ENCODE measurements at regions not wholly inside any gene's neighbourhood (a gene's known extent, or its start where the extent isn't known, plus 50 kb on each side); places are given as distances from the start of the nearest gene placed in this dataset.
"Not testable (repeated sequence)": the region's sequence is repeated elsewhere in the genome, so short reads cannot be mapped to it uniquely, and the experiment has no call there.

DNA sequence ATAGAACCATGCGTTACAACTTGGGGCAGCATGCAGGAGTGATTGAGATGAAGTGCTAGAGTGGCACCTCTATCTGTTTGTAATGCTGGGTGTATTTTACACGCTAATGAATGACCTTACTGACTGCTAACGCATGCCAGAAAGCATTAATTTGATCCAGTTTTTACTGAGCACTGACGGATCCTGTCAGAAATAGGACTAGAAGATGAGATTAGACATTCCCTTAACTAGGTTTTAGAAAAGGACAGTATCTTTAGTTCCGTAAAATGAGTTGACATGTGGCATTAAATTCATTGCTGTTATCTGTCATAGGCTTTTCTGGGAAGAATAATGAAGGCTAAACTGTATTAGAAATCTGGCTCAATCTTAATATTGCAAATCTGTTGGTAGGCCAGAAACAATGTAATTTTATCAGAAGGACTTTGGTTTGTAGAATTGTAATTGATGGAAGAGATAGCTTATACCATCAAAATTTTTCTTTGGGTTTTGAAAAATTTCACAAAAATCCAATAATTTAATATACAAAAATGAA lies 140.4 kb upstream of the WDFY3 start:
- DNase-seq = no peak

DNA sequence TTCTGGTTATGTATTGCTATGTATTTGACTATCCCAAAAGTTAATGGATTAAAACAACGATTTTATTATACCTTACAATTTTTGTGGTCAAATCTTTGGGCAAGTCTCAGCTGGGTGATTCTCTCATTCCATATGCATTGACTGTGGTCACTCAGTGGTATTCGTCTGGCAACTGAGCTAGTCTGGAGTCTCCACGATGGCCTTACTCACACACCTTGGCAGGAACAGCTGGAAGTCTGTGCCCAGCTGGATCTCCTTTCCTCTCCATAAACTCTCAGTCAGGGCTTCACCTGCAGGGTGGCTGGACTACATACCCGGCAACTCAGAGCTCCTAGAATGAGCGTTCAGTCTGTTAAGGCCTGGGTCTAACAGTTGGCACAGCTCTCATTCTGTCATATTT lies 141.1 kb upstream of the WDFY3 start:
- no peak for DNase-seq

DNA sequence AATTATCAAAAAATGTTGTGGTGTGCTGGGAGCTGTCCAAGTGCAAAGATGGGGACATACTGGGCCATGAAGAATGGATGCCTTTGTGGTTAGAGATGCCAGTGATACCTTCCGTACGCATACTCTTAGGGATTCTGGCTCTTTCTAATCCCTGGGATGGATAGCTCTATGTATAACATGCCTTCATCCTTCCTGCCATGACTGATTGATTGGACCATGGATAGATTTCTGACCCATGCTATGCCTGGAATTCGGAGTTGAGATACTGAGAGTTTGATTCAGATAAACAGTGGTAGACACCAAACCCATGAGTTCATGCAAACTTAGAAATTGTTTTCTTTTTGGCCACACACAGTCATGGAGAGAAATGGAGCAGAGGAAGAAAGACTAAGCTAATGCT lies 147.2 kb upstream of the WDFY3 start:
- DNase-seq = no peak

DNA sequence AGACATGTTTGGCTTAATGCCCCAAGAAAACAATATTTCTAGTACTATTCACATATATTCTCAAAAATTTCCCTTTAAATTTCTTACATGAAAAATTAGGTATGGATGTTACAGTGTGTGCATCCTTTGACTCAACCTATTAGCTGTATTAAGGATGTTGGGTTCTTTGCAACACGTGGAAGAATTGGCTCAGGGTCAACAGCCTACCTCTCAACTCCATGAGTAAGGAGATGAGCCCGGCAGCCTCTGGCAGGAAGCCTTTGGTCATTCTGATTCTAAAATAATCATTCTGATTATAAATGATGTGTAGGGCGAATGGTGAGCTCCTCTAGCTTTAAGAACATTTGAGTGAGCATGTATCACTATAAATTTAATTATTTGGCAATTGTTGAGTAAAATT lies 148.0 kb upstream of the WDFY3 start:
- DNase-seq = no peak

DNA sequence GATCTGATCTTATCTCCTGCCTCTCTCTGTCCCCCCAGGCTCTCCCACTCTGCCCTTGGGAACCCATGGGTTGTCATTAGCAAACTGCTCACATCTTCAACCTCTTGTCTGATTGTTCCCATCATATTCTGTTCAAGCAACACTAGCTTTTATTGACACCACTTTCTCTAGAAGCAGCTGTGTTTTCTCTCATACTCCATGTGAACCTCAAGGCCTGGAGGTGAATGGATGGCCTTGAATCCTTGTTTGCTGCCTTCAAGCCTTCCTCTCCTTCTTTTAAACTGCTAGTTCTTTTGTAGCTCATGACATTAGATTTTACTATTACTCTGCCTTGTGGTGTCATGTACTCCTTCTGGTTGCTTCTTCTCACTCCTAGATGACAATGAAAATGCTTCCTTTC lies 149.5 kb upstream of the WDFY3 start:
- no peak for DNase-seq

DNA sequence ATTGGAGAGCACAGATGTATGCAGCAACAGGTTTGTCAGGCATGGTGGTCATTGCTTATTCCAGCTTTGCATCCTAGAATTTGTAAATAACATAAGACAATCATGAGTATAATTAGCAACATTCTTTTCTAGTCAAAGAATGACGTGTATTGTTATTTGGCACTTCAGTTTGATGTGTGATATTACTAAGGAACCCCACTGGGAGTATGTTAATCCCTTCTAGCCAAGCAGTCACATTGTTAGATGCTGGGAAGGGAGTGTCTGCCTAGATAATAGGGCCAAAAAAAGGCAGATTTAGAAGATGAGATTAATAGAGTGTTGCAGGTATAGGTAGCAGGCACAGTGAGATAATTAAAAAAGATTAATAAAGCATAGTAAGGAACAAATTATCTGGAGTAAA lies 159.2 kb upstream of the WDFY3 start:
- DNase-seq = no peak

DNA sequence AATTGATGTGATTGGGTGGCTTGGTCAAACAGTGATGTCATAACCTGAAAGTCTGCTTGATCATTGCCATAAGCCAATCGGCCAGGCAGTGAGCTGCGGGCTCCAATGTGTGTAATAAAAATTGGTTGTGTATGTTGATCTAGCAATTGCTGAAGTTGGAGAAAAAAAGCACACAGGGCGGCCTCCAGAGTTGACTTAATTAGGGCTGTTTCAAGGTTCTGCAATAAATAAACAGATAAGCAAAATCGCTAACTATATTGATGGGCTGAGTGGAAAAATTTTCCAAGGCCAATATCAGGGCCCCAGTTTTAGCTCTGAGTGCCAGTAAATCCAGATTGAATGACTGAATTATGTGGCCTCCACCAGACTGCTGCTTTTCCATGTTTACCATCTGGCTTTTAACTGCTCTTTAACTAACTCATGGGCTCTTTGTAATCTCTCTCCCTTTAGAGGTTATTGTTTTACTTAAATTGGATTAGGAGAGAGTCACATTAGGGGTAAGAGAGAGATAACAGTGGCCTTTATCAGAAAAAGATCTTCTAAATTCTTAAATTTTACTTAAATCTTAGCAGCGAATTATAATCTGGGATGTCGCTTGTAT lies 160.6 kb upstream of the WDFY3 start:
- no peak for DNase-seq

DNA sequence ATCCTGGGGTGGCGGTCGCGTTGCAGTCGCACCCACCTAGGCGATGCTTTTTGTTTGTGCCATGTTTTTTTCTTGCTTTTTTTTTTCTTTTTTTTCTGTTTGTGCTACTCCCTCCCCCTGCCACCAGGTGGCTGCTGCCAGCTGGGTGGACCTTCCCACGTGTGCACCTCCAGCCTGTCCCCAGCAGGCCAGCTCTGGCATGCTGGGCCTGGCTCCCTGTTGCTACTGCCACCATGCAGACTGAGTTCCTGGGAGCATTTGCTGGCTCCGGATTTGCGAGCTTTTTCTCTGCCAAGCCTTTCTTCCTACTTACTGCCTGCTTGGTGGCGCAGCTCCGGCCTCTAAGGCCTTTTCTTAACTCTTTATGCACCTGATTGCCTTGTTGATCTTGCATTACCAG lies 161.2 kb upstream of the WDFY3 start:
- no peak for DNase-seq

DNA sequence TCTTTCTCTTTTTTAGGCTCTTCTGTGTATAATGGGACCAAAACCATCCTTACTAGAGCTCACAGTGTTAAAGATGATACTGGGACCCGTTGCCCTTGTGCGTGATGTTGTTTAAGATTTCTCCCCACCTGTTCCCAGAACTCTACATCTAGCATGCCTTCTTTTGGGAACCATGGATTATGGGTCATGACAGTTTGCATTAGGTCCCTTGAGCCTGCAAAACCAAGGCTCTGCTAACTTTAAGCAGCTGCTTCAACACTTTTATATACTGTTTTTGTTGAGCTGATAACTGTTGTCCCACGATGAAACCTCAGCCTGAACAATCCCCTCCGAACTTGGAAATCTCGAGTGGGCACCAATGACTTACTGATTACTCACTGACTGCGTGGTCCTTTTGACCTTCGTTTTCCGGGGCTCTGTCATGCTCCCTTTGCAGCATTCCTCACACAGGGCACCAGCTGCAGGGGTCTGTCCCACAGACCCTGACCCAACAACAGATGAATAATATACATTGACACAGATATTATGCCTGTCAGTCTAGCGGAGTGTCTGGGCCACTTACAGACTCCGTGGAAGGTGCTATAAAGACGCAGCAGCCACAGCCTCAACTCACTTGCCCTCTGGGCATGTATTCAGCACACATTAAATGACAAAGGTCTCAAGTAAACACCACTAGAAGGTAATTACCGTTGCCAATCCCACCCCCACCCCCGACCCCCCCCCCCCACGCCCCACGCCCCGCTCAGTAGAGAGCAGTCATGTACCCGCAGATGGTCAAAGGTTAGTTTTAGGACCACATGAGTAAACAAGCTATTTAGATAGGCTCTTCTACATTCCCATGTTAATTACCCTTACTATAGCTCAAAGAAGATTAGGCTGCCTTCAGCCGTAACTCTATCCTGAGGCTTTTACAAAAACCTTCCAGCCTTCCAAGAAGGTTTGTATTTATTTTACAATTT lies 162.0 kb upstream of the WDFY3 start:
- no peak for DNase-seq

DNA sequence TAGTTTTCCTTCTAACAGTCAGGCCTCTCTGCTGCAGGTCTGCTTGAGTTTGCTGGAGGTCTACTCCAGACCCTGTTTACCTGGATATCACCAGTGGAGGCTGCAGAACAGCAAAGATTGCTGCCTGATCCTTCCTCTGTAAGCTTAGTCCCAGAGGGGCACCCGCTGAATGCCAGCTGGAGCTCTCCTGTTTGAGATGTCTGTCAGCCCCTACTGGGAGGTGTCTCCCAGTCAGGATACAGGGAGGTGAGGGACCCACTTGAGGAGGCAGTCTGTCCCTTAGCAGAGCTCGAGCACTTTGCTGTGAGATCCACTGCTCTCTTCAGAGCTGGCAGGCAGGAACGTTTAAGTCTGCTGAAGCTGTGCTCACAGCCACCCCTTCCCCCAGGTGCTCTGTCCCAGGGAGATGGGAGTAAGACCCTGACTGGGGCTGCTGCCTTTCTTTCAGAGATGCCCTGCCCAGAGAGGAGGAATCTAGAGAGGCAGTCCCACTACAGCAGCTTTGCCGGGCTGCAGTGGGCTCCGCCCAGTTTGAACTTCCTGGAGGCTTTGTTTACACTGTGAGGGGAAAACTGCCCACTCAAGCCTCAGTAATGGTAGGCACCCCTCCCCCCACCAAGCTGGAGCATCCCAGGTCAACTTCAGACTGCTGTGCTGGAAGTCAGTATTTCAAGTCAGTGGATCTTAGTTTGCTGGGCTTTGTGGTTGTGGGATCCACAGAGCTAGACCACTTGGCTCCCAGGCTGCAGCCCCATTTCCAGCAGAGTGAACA lies 163.1 kb upstream of the WDFY3 start:
- DNase-seq = peak; percentile 34

DNA sequence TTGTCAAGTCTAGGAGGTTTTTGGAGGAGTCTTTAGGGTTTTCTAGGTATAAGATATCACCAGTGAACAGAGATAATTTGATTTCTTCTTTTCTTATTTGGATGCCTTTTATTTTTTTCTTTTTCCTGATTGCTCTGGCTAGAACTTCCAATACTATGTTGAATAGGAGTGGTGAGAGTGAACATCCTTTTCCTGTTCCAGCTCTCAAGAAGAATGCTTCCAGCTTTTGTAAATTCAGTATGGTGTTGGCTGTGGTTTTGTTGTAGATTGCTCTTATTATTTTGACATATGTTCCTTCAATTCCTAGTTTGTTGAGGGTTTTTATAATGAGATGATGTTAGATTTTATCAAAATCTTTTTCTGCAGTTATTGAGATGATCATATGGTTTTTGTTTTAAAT lies 165.6 kb upstream of the WDFY3 start:
- DNase-seq = no peak

DNA sequence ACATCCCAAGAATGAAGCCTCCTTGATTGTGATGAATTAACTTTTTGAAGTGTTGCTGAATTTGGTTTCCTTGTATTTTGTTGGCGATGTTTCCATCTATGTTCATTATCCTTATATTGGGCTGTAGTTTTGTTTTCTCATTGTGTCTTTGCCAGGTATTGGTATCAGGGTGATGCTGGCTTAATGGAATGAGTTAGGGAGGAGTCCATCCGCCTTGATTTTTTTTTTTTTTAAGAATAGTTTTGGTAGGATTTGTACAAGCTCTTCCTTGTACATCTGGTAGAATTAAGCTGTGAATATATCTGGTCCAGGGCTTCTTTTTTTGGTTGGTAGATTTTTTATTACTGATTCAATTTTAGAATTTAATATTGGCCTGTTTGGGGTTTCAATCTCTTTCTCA lies 166.1 kb upstream of the WDFY3 start:
- DNase-seq = no peak

DNA sequence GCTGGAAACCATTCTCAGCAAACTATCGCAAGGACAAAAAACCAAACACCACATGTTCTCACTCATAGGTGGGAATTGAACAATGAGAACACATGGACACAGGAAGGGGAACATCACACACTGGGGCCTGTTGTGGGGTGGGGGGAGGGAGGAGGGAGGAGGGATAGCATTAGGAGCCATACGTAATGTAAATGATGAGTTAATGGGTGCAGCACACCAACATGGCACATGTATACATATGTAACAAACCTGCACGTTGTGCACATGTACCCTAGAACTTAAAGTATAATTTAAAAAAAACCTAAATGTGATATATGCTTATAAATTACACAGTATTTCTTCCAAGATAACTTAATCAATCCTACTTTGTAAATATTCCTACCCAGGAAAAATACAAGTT lies 173.3 kb upstream of the WDFY3 start:
- DNase-seq = not testable (repeated sequence)

DNA sequence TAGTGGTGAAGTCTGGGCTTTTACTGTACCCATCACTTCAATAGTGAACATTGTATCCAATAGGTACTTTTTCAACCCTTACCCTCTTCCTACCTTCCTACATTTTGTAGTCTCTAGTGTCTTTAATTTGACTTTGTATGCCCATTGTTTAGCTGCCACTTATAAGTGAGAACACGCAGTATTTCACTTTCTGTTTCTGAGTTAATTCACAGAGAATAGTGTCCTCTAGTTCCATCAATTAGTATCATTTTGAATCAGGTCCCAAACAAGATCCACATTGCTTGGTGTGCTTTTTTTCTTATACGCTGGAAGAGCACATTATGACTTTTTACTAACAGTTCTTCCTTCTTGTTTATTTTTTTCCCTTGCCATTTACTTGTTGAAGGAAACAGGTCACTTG lies 176.0 kb upstream of the WDFY3 start:
- no peak for DNase-seq

DNA sequence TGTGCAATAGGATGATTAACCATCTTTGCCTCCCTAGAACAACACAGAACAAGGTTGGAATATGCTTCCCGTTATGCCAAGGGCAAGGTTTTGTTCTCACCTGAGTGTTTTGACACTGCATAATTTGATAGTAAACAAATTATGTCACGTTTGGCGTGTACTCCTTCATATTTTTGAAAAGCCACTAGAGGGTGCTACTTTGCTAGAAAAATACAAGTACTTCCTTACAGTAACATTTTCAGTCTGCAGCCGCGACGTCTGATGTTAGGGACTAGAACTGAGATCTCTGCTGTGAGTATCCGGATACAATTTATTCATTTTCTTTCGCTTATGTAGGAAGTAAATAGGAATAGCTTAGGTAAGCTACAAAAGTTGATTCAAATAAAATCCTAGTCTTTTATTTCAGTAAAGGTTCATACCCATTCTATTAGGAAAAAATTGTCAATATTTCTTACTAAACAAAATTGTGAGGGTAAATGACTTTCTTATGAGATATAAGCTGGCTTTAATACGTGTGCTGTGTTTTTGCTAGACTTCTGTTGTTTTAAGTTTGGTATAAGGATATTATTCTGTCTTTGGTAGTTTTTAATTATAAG lies 181.1 kb upstream of the WDFY3 start:
- peak; percentile 65 for DNase-seq

DNA sequence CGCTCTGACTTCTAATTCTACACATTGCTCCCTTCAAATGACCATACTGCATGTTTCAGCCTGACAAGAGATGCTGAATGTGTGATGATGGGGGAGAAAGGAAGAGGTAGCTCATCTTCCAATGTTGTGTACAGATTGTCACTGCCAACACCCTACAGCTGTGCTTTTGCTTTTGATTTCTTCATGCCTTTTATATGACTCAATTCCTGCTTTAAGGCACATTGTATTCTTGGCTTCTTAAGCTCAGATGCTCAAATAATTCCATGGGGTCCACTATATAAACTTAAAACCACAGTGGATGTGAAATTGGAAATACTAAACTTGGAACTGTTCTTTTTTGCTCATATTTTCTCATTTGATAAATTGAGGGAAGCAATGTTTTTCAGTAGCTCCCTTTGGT lies 183.2 kb upstream of the WDFY3 start:
- DNase-seq = no peak

DNA sequence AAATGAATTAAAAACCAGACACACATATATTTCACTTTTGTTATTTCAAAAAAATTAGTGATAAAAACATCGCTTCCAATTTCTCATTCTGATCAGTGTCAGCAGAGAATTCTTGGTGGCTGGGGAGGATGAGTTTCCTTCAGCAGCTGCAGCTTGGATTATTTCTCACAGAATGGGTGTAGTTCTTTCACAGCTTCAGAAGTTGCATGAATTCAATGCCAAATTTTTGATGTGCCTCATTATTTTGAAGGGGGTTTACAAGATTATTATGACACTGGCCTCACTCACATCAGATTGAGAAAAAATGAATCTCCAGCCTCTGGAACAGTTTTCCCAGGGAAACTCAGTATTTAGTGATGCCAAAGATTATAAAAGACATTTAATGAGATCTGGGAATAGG lies 184.9 kb upstream of the WDFY3 start:
- no peak for DNase-seq

DNA sequence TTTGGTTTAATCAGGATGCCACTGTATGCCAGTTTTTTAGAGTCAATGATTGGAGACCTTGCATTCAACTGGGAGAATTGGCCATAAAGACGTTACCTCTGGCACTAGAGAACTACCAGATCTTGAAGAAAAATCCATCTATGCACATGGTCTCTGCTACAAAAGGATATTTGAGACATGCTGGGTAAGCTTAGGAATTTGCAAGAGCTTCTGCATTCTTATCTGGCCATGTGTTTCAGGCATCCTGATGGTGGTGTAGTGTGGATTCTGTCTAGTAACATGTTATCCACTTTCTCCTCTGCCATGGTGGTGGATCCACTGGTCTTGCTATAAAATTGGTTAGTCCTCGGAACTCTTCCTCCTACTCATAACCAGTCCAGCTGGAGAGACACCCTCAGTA lies 185.3 kb upstream of the WDFY3 start:
- no peak for DNase-seq

DNA sequence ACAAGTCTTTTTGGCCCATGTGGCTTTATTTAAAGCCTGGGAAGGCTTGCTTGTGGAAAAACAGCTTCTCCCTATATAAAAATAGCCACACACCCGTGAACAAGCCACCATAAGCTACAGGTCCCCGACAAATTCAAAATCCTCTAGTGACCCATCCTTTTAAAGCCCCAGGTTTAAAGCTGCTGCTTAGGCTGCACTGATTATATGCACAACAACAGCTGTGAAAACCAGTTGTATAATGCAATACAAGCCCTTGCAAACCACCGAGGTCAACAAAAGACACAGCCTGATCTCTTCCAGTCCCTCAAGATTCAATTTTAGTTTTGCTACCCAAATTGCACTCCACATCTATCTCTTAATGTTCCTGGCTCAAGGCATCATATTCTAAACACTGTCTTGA lies 186.0 kb upstream of the WDFY3 start:
- DNase-seq = no peak

DNA sequence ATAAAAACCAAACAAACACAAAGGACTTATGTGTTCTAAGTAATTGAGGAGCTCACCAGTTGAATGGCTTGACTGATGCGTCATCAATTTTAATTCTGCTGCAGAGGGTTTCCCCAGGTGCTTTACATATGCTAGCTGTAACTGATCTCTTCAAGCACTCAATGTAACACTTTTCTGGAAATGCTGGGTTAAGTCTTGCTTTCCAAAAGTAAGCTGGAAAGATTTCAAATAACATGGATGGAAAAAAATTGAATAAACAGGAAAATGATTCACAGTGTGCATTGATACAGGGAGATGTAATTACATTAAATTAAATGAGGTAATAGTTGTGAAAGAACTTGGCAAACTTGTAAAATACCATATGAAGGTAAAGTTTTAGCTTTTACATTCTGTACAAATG lies 186.7 kb upstream of the WDFY3 start:
- DNase-seq = no peak

DNA sequence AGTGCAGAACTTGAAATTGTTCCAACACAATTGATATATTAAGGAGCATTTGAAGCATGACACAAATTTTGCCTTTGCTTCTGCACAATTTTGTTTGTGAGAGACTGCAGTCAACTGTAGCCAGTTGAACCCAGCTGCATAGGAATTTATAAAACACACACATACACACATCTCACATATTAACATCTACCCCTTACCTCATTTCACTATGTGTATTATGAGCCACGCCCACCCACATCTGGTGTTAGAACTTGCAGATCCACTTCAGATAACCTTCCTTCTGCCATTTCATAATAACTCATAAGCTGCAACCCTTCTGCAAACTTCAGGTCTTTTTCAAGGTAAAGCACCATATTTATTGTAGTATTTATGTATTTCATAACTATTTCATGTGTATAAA lies 188.1 kb upstream of the WDFY3 start:
- DNase-seq = no peak

DNA sequence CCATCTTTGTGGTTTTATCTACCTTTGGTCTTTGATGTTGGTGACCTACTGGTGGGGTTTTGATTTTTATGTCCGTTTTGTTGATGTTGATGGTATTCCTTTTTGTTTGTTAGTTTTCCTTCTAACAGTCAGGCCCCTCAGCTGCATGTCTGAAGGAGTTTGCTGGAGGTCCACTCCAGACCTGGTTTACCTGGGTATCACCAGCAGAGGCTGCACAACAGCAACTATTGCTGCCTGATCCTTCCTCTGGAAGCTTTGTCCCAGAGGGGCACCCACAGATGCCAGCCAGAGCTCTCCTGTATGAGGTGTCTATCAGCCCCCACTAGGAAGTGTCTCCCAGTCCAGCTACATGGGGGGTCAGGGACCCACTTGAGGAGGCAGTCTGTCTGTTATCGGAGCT lies 199.3 kb upstream of the WDFY3 start:
- peak; percentile 1 for DNase-seq

DNA sequence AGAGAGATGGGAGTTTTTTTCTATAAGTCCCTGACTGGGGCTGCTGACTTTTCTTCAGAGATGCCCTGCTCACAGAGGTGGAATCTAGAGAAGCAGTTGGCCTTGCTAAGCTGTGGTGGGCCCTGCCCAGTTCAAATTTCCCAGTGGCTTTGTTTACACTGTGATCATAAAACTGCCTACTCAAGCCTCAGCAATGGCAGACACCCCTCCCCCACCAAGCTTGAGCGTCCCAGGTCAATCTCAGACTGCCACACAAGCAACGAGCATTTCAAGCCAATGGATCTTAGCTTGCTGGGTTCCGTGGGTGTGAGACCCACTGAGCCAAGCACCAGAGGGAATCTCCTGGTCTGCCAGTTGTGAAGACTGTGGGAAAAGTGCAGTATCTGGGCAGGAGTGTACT lies 199.8 kb upstream of the WDFY3 start:
- peak; percentile 52 for DNase-seq

All from NCI-H510A (cell line).